ENCODE measurements at regions not wholly inside any gene's neighbourhood (a gene's known extent, or its start where the extent isn't known, plus 50 kb on each side); places are given as distances from the start of the nearest gene placed in this dataset.

GRCh38 chr5:130896636-130897035 is 268.4 kb downstream of the HINT1 start:
- H3K4me2 ChIP-seq (ENCODE audit: insufficient read depth, low read length), result no peak overlapping the region
- no peak for TF ChIP-seq CTCF (IDR thresholded peaks at IDR 0.05; ENCODE audit: extremely low read depth, low read depth, low read length)
- no peak overlapping the region for H3K4me3 ChIP-seq (ENCODE audit: insufficient read depth, low read length)
- no peaks in the 10 kb centered on the region for H3K27me3 ChIP-seq (ENCODE audit: insufficient read depth, low read length)
- no peaks in the 10 kb centered on the region for H4K20me1 ChIP-seq (ENCODE audit: insufficient read depth, low read length)
- H3K4me1 ChIP-seq (ENCODE audit: insufficient read depth, low read length), result no peaks in the 10 kb centered on the region
- no peak for DNase-seq (ENCODE audit: insufficient read length, low spot score, missing footprints)
- H3K27ac ChIP-seq (ENCODE audit: low read depth, low read length), result no peak overlapping the region
- no peaks in the 10 kb centered on the region for H3K79me2 ChIP-seq (ENCODE audit: insufficient read depth, low read length)
- H3K9me3 ChIP-seq (ENCODE audit: low read depth, low read length), result no peaks in the 10 kb centered on the region
- H3K36me3 ChIP-seq (ENCODE audit: insufficient read depth, low read length), result no peaks in the 10 kb centered on the region
- H2AFZ ChIP-seq (ENCODE audit: low read length), result no peak overlapping the region

GRCh38 chr5:130893006-130893405 is 272.1 kb downstream of the HINT1 start:
- H3K4me3 ChIP-seq (ENCODE audit: insufficient read depth, low read length), result no peak overlapping the region
- no peak overlapping the region for H3K4me2 ChIP-seq (ENCODE audit: insufficient read depth, low read length)
- DNase-seq (ENCODE audit: insufficient read length, low spot score, missing footprints), result no peak
- H3K36me3 ChIP-seq (ENCODE audit: insufficient read depth, low read length), result no peaks in the 10 kb centered on the region
- H4K20me1 ChIP-seq (ENCODE audit: insufficient read depth, low read length), result no peaks in the 10 kb centered on the region
- no peak for TF ChIP-seq CTCF (IDR thresholded peaks at IDR 0.05; ENCODE audit: extremely low read depth, low read depth, low read length)
- H3K4me1 ChIP-seq (ENCODE audit: insufficient read depth, low read length), result no peaks in the 10 kb centered on the region
- H3K27ac ChIP-seq (ENCODE audit: low read depth, low read length), result no peak overlapping the region
- H3K9me3 ChIP-seq (ENCODE audit: low read depth, low read length), result no peaks in the 10 kb centered on the region
- H2AFZ ChIP-seq (ENCODE audit: low read length), result no peak overlapping the region
- no peaks in the 10 kb centered on the region for H3K27me3 ChIP-seq (ENCODE audit: insufficient read depth, low read length)
- no peaks in the 10 kb centered on the region for H3K79me2 ChIP-seq (ENCODE audit: insufficient read depth, low read length)

GRCh38 chr5:130890610-130891009 is 274.4 kb downstream of the HINT1 start:
- Histone ChIP-seq H3K27ac (ENCODE audit: low read depth, low read length) (no peak overlapping the region), H3K27me3 (ENCODE audit: insufficient read depth, low read length) (no peaks in the 10 kb centered on the region), H3K36me3 (ENCODE audit: insufficient read depth, low read length) (no peaks in the 10 kb centered on the region), H3K4me3 (ENCODE audit: insufficient read depth, low read length) (no peak overlapping the region), H3K4me1 (ENCODE audit: insufficient read depth, low read length) (no peaks in the 10 kb centered on the region), H2AFZ (ENCODE audit: low read length) (no peak overlapping the region), H3K4me2 (ENCODE audit: insufficient read depth, low read length) (no peak overlapping the region), H4K20me1 (ENCODE audit: insufficient read depth, low read length) (no peaks in the 10 kb centered on the region), H3K79me2 (ENCODE audit: insufficient read depth, low read length) (no peaks in the 10 kb centered on the region), H3K9me3 (ENCODE audit: low read depth, low read length) (no peaks in the 10 kb centered on the region)
- no peak for DNase-seq (ENCODE audit: insufficient read length, low spot score, missing footprints)
- TF ChIP-seq CTCF (IDR thresholded peaks at IDR 0.05; ENCODE audit: extremely low read depth, low read depth, low read length), result no peak

GRCh38 chr5:130885691-130886090 is 279.4 kb downstream of the HINT1 start:
- no peak for TF ChIP-seq CTCF (IDR thresholded peaks at IDR 0.05; ENCODE audit: extremely low read depth, low read depth, low read length)
- H3K4me1 ChIP-seq (ENCODE audit: insufficient read depth, low read length), result no peaks in the 10 kb centered on the region
- no peak overlapping the region for H3K4me2 ChIP-seq (ENCODE audit: insufficient read depth, low read length)
- H2AFZ ChIP-seq (ENCODE audit: low read length), result no peak overlapping the region
- no peak for DNase-seq (ENCODE audit: insufficient read length, low spot score, missing footprints)
- H4K20me1 ChIP-seq (ENCODE audit: insufficient read depth, low read length), result no peaks in the 10 kb centered on the region
- H3K79me2 ChIP-seq (ENCODE audit: insufficient read depth, low read length), result no peaks in the 10 kb centered on the region
- H3K27ac ChIP-seq (ENCODE audit: low read depth, low read length), result no peak overlapping the region
- H3K36me3 ChIP-seq (ENCODE audit: insufficient read depth, low read length), result no peaks in the 10 kb centered on the region
- H3K9me3 ChIP-seq (ENCODE audit: low read depth, low read length), result no peaks in the 10 kb centered on the region
- no peak overlapping the region for H3K4me3 ChIP-seq (ENCODE audit: insufficient read depth, low read length)
- H3K27me3 ChIP-seq (ENCODE audit: insufficient read depth, low read length), result no peaks in the 10 kb centered on the region
